ENCODE measurements at regions not wholly inside any gene's neighbourhood (a gene's known extent, or its start where the extent isn't known, plus 50 kb on each side); places are given as distances from the start of the nearest gene placed in this dataset.

GRCh38 chr20:21796059-21796458, 90.6 kb downstream of the PAX1 start:
- no peak for DNase-seq

- DNase-seq, result no peak
Observed at GRCh38 chr20:21788082-21788481, 82.6 kb downstream of the PAX1 start.

GRCh38 chr20:21781446-21782075, 76.1 kb downstream of the PAX1 start:
- DNase-seq, result no peak

DNA sequence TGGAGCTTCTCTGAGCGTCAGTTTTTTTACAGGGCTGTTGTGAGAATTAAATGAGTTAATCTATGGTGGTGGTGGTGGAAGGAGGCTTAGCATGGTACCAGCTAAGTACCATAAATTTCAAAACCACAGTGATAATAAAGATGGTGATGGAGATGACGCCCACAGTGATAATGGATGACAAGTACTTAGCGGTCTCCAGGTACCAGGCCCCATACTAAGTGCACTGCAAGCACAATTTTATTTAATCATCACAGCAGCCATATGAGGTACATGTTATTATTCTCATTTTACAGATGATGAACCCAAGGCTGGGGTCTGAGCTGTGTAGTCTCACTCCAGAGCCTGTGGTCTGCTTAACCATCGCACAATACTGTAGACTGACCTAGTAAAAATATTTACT, 75.1 kb downstream of the PAX1 start:
- DNase-seq, result no peak

All from amygdala (tissue), 56 donors.